ENCODE measurements at regions not wholly inside any gene's neighbourhood (a gene's known extent, or its start where the extent isn't known, plus 50 kb on each side); places are given as distances from the start of the nearest gene placed in this dataset.
"Not testable (repeated sequence)": the region's sequence is repeated elsewhere in the genome, so short reads cannot be mapped to it uniquely, and the experiment has no call there.

DNA sequence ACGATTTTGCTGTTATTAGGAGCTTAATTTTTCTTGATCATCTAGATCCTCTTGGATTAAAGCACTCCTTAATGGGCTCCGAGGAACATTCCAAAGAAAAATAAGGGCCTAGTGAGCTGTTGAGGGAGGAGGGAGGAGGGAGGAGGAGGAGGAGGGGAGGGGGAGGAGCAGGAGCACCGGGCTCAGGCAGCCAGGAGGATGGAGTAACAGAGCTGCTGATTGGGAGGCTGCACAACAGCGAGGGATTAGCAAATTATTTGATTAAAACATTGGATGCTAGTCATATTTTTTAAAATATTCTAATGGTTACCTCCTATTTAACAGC, 302.1 kb upstream of the RRP15 start:
- Histone ChIP-seq H3K79me2 (ENCODE audit: control insufficient read depth, low read length) (no peaks in the 10 kb centered on the region), H3K9me2 (replicated peaks; ENCODE audit: control insufficient read depth, low read length) (no peaks in the 10 kb centered on the region), H3K9me3 (ENCODE audit: control insufficient read depth, insufficient read depth, low read length) (no peaks in the 10 kb centered on the region), H3K27me3 (ENCODE audit: control insufficient read depth, low read length) (no peaks in the 10 kb centered on the region), H3K4me2 (ENCODE audit: low read length) (no peak overlapping the region), H3K27ac (ENCODE audit: low read depth, low read length) (no peak overlapping the region), H3K36me3 (ENCODE audit: control insufficient read depth, low read length) (no peaks in the 10 kb centered on the region), H4K20me1 (ENCODE audit: control insufficient read depth, insufficient read depth, low read depth, low read length) (no peaks in the 10 kb centered on the region), H3F3A (ENCODE audit: control insufficient read depth, insufficient read depth) (no peaks in the 10 kb centered on the region), H3K4me3 (ENCODE audit: low read length) (no peak overlapping the region), H3K4me1 (ENCODE audit: control insufficient read depth, low read length) (no peaks in the 10 kb centered on the region)
- TF ChIP-seq EZH2phosphoT487 (IDR thresholded peaks at IDR 0.05; ENCODE audit: borderline replicate concordance, low read length), result no peak
- TF ChIP-seq, protein P1, sequence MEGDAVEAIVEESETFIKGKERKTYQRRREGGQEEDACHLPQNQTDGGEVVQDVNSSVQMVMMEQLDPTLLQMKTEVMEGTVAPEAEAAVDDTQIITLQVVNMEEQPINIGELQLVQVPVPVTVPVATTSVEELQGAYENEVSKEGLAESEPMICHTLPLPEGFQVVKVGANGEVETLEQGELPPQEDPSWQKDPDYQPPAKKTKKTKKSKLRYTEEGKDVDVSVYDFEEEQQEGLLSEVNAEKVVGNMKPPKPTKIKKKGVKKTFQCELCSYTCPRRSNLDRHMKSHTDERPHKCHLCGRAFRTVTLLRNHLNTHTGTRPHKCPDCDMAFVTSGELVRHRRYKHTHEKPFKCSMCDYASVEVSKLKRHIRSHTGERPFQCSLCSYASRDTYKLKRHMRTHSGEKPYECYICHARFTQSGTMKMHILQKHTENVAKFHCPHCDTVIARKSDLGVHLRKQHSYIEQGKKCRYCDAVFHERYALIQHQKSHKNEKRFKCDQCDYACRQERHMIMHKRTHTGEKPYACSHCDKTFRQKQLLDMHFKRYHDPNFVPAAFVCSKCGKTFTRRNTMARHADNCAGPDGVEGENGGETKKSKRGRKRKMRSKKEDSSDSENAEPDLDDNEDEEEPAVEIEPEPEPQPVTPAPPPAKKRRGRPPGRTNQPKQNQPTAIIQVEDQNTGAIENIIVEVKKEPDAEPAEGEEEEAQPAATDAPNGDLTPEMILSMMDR (IDR thresholded peaks at IDR 0.05; ENCODE audit: low read depth, low read length, poor library complexity, severe bottlenecking), result no peak

DNA sequence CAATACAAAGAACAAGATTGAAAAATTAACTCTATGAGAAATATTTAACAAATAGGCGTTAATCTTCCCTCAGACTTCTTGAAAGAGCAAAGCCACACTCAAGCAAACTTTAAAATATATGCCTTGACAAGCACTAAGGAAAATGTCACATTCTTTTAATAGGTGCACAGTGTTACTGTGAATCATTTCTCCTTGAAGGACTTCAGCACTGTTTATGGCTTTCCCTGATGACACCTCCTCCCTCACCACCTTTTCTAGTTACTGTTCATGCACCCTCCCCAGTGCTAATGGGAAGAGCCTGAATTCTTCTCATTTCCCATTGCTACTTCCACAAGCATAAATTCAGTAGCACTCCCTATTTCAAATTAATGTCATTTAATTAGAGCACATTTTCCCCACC, 299.5 kb upstream of the RRP15 start:
- Histone ChIP-seq H3K36me3 (ENCODE audit: control insufficient read depth, low read length) (no peaks in the 10 kb centered on the region), H3K4me1 (ENCODE audit: control insufficient read depth, low read length) (no peaks in the 10 kb centered on the region), H3K27ac (ENCODE audit: low read depth, low read length) (no peak overlapping the region), H3K4me3 (ENCODE audit: low read length) (no peak overlapping the region), H3K9me2 (replicated peaks; ENCODE audit: control insufficient read depth, low read length) (no peaks in the 10 kb centered on the region), H4K20me1 (ENCODE audit: control insufficient read depth, insufficient read depth, low read depth, low read length) (no peaks in the 10 kb centered on the region), H3F3A (ENCODE audit: control insufficient read depth, insufficient read depth) (no peaks in the 10 kb centered on the region), H3K9me3 (ENCODE audit: control insufficient read depth, insufficient read depth, low read length) (no peaks in the 10 kb centered on the region), H3K4me2 (ENCODE audit: low read length) (no peak overlapping the region), H3K79me2 (ENCODE audit: control insufficient read depth, low read length) (no peaks in the 10 kb centered on the region), H3K27me3 (ENCODE audit: control insufficient read depth, low read length) (no peaks in the 10 kb centered on the region)
- TF ChIP-seq, protein P1 (IDR thresholded peaks at IDR 0.05; ENCODE audit: low read depth, low read length, poor library complexity, severe bottlenecking), result no peak
- no peak for TF ChIP-seq EZH2phosphoT487 (IDR thresholded peaks at IDR 0.05; ENCODE audit: borderline replicate concordance, low read length)

DNA sequence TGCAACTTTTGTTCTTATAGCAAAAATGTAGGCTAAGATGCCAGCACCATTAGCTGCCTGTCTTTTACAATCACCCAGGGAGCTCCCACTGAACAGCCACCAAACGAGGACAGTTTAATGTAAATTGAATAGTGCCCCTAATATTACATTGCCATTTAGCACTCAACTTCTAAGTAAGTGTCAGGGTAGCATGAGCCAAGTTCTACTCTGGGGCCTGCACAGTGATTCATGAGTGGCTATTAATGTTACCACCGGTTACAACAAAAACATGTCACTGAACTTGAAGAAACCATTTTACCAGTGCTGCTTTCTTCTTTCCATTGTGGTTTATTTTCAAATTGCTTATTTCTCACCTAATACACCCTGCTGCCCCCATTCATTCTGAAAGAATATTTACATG, 295.6 kb upstream of the RRP15 start:
- H3K36me3 ChIP-seq (ENCODE audit: control insufficient read depth, low read length), result no peaks in the 10 kb centered on the region
- H3K4me1 ChIP-seq (ENCODE audit: control insufficient read depth, low read length), result no peaks in the 10 kb centered on the region
- H3K27ac ChIP-seq (ENCODE audit: low read depth, low read length), result no peak overlapping the region
- H3K9me2 ChIP-seq (replicated peaks; ENCODE audit: control insufficient read depth, low read length), result no peaks in the 10 kb centered on the region
- H3K9me3 ChIP-seq (ENCODE audit: control insufficient read depth, insufficient read depth, low read length), result no peaks in the 10 kb centered on the region
- H3K4me2 ChIP-seq (ENCODE audit: low read length), result no peak overlapping the region
- no peaks in the 10 kb centered on the region for H3K27me3 ChIP-seq (ENCODE audit: control insufficient read depth, low read length)
- H3K79me2 ChIP-seq (ENCODE audit: control insufficient read depth, low read length), result no peaks in the 10 kb centered on the region
- no peak overlapping the region for H3K4me3 ChIP-seq (ENCODE audit: low read length)
- H3F3A ChIP-seq (ENCODE audit: control insufficient read depth, insufficient read depth), result no peaks in the 10 kb centered on the region
- TF ChIP-seq, protein P1 (IDR thresholded peaks at IDR 0.05; ENCODE audit: low read depth, low read length, poor library complexity, severe bottlenecking), result no peak
- TF ChIP-seq EZH2phosphoT487 (IDR thresholded peaks at IDR 0.05; ENCODE audit: borderline replicate concordance, low read length), result no peak
- no peaks in the 10 kb centered on the region for H4K20me1 ChIP-seq (ENCODE audit: control insufficient read depth, insufficient read depth, low read depth, low read length)

DNA sequence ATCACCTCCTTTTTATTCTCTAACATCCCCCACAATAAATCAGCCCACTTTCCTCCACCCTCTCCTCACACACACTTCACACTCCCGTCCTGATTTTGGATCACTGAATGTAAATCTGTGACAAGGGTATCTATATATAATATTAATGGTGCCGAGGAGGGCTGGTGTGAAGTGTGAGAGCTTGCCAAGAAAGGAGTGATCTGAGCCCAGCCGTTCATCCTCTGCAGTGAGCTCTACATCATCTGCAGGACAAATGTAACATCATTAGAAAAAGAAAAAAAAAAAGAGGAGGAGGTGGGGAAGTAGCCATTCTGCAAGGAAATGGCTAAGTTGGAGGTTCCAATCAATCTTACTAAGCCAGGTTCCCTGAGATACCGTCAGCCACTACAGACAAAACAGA, 291.7 kb upstream of the RRP15 start:
- no peaks in the 10 kb centered on the region for H3F3A ChIP-seq (ENCODE audit: control insufficient read depth, insufficient read depth)
- H3K4me2 ChIP-seq (ENCODE audit: low read length), result no peak overlapping the region
- H3K36me3 ChIP-seq (ENCODE audit: control insufficient read depth, low read length), result no peaks in the 10 kb centered on the region
- no peaks in the 10 kb centered on the region for H4K20me1 ChIP-seq (ENCODE audit: control insufficient read depth, insufficient read depth, low read depth, low read length)
- H3K9me2 ChIP-seq (replicated peaks; ENCODE audit: control insufficient read depth, low read length), result no peaks in the 10 kb centered on the region
- TF ChIP-seq, protein P1 (IDR thresholded peaks at IDR 0.05; ENCODE audit: low read depth, low read length, poor library complexity, severe bottlenecking), result no peak
- no peak for TF ChIP-seq EZH2phosphoT487 (IDR thresholded peaks at IDR 0.05; ENCODE audit: borderline replicate concordance, low read length)
- H3K4me1 ChIP-seq (ENCODE audit: control insufficient read depth, low read length), result no peaks in the 10 kb centered on the region
- H3K27ac ChIP-seq (ENCODE audit: low read depth, low read length), result no peak overlapping the region
- H3K27me3 ChIP-seq (ENCODE audit: control insufficient read depth, low read length), result no peaks in the 10 kb centered on the region
- no peaks in the 10 kb centered on the region for H3K9me3 ChIP-seq (ENCODE audit: control insufficient read depth, insufficient read depth, low read length)
- no peak overlapping the region for H3K4me3 ChIP-seq (ENCODE audit: low read length)
- H3K79me2 ChIP-seq (ENCODE audit: control insufficient read depth, low read length), result no peaks in the 10 kb centered on the region

DNA sequence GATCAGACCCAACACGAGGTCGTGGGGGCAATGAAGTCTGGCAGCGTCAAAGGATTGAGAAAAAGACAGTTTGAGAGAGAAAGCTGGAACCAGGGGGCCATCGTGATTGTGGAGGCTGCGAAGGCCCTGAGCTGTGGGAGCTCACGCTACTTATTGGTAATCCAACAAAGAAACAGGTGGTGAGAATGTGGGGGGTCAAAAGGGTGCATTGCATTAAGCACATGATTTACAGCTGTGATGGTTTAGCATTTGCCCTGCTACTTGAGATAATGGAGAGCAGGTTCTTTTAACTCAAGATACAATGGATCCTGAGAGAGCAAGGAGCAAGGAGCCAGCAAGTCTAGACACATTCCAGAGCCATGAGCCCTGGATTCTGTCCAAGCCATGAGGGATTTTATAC, 276.8 kb upstream of the RRP15 start:
- not testable (repeated sequence) for H3K9me2 ChIP-seq (replicated peaks; ENCODE audit: control insufficient read depth, low read length); H3K36me3 ChIP-seq (ENCODE audit: control insufficient read depth, low read length); H3F3A ChIP-seq (ENCODE audit: control insufficient read depth, insufficient read depth); H4K20me1 ChIP-seq (ENCODE audit: control insufficient read depth, insufficient read depth, low read depth, low read length); H3K4me3 ChIP-seq (ENCODE audit: low read length); H3K9me3 ChIP-seq (ENCODE audit: control insufficient read depth, insufficient read depth, low read length); H3K27ac ChIP-seq (ENCODE audit: low read depth, low read length); H3K4me2 ChIP-seq (ENCODE audit: low read length); H3K79me2 ChIP-seq (ENCODE audit: control insufficient read depth, low read length); H3K4me1 ChIP-seq (ENCODE audit: control insufficient read depth, low read length); H3K27me3 ChIP-seq (ENCODE audit: control insufficient read depth, low read length)
